HG03558 (cell line): ENCODE measurements at regions not wholly inside any gene's neighbourhood (a gene's known extent, or its start where the extent isn't known, plus 50 kb on each side); places are given as distances from the start of the nearest gene placed in this dataset.
"Not testable (repeated sequence)": the region's sequence is repeated elsewhere in the genome, so short reads cannot be mapped to it uniquely, and the experiment has no call there.

Experiments
- ATAC-seq: cut with Tn5 transposase; IDR thresholded peaks from one replicate; pipeline ENCODE4 v1.9.1; 2021; ENCODE audit warnings: moderate number of reproducible peaks; ENCODE audit not compliant: unreplicated experiment; ENCODE audit errors: extremely low read depth

GRCh38 chr17:51479303-51479702, 219.0 kb downstream of the UTP18 start:
- ATAC-seq: no peak

GRCh38 chr17:51481370-51481769, 221.0 kb downstream of the UTP18 start:
- no peak for ATAC-seq

GRCh38 chr17:51482248-51482647, 221.9 kb downstream of the UTP18 start:
- ATAC-seq: not testable (repeated sequence)

- ATAC-seq: no peak
These were observed 225.7 kb downstream of the UTP18 start for GRCh38 chr17:51486091-51486490.

GRCh38 chr17:51486885-51487520, 226.7 kb downstream of the UTP18 start:
- no peak for ATAC-seq

GRCh38 chr17:51487947-51488346, 227.6 kb downstream of the UTP18 start:
- no peak for ATAC-seq

GRCh38 chr17:51491416-51491815, 231.1 kb downstream of the UTP18 start:
- ATAC-seq: no peak

- ATAC-seq: no peak
These were observed 232.9 kb downstream of the UTP18 start for GRCh38 chr17:51493206-51493605.

- no peak for ATAC-seq
These were observed 236.0 kb downstream of the UTP18 start for GRCh38 chr17:51496378-51496777.

- ATAC-seq: no peak
These were observed 239.6 kb downstream of the UTP18 start for GRCh38 chr17:51499897-51500296.

GRCh38 chr17:51500454-51500853, 240.1 kb downstream of the UTP18 start:
- ATAC-seq: no peak

GRCh38 chr17:51505450-51505849, 245.1 kb downstream of the UTP18 start:
- no peak for ATAC-seq

GRCh38 chr17:51507444-51507843, 247.1 kb downstream of the UTP18 start:
- no peak for ATAC-seq

- no peak for ATAC-seq
These were observed 247.7 kb downstream of the UTP18 start for GRCh38 chr17:51508048-51508447.

GRCh38 chr17:51510940-51511339, 250.6 kb downstream of the UTP18 start:
- no peak for ATAC-seq

- ATAC-seq: no peak
These were observed 252.0 kb downstream of the UTP18 start for GRCh38 chr17:51512220-51512907.

- ATAC-seq: no peak
These were observed 256.6 kb downstream of the UTP18 start for GRCh38 chr17:51516924-51517323.

- ATAC-seq: no peak
These were observed 264.2 kb downstream of the UTP18 start for GRCh38 chr17:51524524-51524923.

- ATAC-seq: no peak
These were observed 266.2 kb downstream of the UTP18 start for GRCh38 chr17:51526507-51526906.

- ATAC-seq: no peak
These were observed 267.1 kb downstream of the UTP18 start for GRCh38 chr17:51527225-51527982.

GRCh38 chr17:51528111-51528510, 267.8 kb downstream of the UTP18 start:
- no peak for ATAC-seq
